ENCODE measurements at regions not wholly inside any gene's neighbourhood (a gene's known extent, or its start where the extent isn't known, plus 50 kb on each side); places are given as distances from the start of the nearest gene placed in this dataset.

DNA sequence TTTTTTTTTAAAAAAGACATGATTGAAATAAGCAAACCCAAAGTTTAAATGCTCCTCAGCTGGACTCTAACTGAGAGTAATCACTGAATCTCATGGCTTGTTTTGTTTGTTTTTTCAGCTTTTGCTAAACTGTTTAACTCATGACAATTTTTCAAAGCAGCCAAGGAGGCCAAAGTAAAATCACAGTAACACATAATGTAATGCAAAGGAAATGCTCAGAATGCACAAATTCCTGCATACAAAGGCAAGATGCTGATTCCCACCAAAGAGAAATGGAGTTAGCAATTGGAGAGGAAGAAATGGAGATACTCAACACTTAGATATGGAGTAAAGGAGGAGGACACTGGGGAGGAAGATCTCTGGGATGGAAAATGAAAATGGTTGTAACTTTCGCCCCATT lies 126.2 kb upstream of the SOX5 start:
- no peak overlapping the region for H3K4me3 Mint-ChIP-seq
- ATAC-seq (ENCODE audit: low read depth) (no peak), DNase-seq (ENCODE audit: low spot score in 2 of 2) (no peak)
- H3K27ac Mint-ChIP-seq = no peak overlapping the region
- H3K36me3 Mint-ChIP-seq = no peaks in the 10 kb centered on the region
- no peaks in the 10 kb centered on the region for H3K4me1 Mint-ChIP-seq
- H3K9me3 Mint-ChIP-seq = no peaks in the 10 kb centered on the region
- no peaks in the 10 kb centered on the region for H3K27me3 Mint-ChIP-seq

GRCh38 chr12:24073170-24073810 lies 123.8 kb upstream of the SOX5 start:
- ATAC-seq (ENCODE audit: low read depth) (no peak), DNase-seq (ENCODE audit: low spot score in 2 of 2) (no peak)
- H3K27me3 Mint-ChIP-seq = no peaks in the 10 kb centered on the region
- H3K4me3 Mint-ChIP-seq = no peak overlapping the region
- H3K27ac Mint-ChIP-seq = no peak overlapping the region
- peaks cover 2% of the 10 kb centered on the region for H3K4me1 Mint-ChIP-seq
- no peaks in the 10 kb centered on the region for H3K9me3 Mint-ChIP-seq
- H3K36me3 Mint-ChIP-seq = no peaks in the 10 kb centered on the region

DNA sequence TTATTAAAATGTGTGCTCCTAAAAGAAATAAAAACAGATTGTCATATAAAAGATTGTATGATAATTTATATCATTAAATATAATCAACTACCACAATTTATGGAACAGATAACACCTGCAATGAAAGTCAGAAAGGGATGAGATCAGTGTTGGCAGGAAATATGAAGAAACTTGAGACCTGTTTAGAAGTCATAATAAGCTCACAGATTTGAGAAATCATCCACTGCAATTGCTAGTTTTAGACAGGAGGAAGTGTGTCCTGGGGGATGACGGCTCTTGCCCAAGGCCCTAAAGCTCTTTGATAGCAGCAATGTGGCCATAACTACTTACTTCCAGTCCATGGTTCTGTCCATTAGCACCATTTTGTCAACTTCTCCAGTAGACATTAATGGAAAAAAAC lies 122.8 kb upstream of the SOX5 start:
- Mint-ChIP-seq H3K27me3 (no peaks in the 10 kb centered on the region), H3K4me3 (no peak overlapping the region), H3K27ac (no peak overlapping the region), H3K36me3 (no peaks in the 10 kb centered on the region), H3K4me1 (peaks cover 2% of the 10 kb centered on the region), H3K9me3 (no peaks in the 10 kb centered on the region)
- ATAC-seq (ENCODE audit: low read depth) (no peak), DNase-seq (ENCODE audit: low spot score in 2 of 2) (no peak)

- Mint-ChIP-seq H3K4me3 (no peak overlapping the region), H3K9me3 (no peaks in the 10 kb centered on the region), H3K27ac (no peak overlapping the region), H3K27me3 (no peaks in the 10 kb centered on the region), H3K4me1 (peaks cover 2% of the 10 kb centered on the region), H3K36me3 (no peaks in the 10 kb centered on the region)
- no peak for ATAC-seq (ENCODE audit: low read depth)
- DNase-seq (ENCODE audit: low spot score in 2 of 2) = no peak
Observed at GRCh38 chr12:24071842-24072241, 122.4 kb upstream of the SOX5 start.

DNA sequence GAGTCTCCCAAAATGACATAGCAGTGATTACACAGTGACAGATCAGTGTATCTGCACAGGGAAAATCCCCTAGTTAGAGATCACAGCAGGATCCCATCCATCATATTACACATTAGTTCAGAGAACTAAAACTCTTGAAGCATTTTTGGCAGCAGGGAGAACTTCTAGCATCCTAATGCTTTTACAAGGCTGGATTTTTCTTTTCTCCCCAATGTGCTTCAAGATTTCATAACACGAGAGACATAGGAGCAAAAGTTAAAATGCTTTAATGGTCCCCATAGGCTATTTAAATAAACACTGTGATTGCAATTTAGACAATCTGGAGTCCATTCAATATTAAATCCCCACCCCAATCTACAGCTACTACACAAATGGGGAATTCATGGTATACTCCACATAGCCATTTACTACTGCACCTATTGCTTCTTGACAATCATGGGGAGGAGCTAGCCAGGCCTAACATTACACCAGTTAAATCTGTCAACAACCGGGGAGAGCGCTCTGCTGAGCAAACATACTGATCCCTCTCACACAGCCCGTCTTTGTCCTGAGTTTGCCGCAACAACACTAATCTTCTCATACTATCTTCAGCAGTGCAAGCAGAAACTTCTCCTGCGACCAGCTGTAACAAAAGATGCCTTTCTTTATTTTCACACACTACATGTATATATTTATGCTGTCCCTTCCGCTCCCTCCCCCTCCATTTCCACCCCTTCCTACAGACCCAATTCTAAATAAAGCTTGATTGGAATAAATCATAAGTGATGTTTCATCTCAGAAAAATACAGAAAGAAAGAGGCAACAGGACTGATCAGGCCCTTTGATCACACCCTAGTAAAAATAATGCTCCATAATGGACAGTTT lies 120.3 kb upstream of the SOX5 start:
- Mint-ChIP-seq H3K4me1 (peaks cover 2% of the 10 kb centered on the region), H3K27ac (no peak overlapping the region), H3K9me3 (no peaks in the 10 kb centered on the region), H3K4me3 (no peak overlapping the region), H3K36me3 (no peaks in the 10 kb centered on the region), H3K27me3 (no peaks in the 10 kb centered on the region)
- no peak for DNase-seq (ENCODE audit: low spot score in 2 of 2)
- ATAC-seq (ENCODE audit: low read depth) = no peak

DNA sequence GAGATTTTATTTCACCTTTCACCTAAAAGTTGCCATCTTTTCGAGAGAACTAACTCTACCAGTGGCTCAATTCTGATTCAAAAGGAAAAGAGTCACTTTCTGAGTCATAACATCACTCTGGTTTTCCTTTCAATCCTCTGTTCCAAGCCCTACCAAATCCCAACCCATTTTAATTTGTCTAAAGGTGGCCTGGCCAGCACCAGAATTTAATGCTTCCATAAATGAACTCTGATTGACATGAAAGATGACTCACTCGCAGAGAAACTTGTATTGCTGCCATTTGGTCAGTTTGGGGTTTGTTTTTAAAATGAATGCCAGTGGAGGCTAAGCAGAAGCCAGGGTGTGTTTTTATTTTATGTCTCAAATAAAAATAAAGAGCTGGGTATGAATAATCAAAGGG lies 117.4 kb upstream of the SOX5 start:
- H3K36me3 Mint-ChIP-seq = no peaks in the 10 kb centered on the region
- DNase-seq (ENCODE audit: low spot score in 2 of 2) (no peak), ATAC-seq (ENCODE audit: low read depth) (no peak)
- no peak overlapping the region for H3K27ac Mint-ChIP-seq
- no peak overlapping the region for H3K4me3 Mint-ChIP-seq
- no peaks in the 10 kb centered on the region for H3K27me3 Mint-ChIP-seq
- peaks cover 2% of the 10 kb centered on the region for H3K4me1 Mint-ChIP-seq
- H3K9me3 Mint-ChIP-seq = no peaks in the 10 kb centered on the region

GRCh38 chr12:24066097-24066496 lies 116.6 kb upstream of the SOX5 start:
- Mint-ChIP-seq H3K4me3 (no peak overlapping the region), H3K4me1 (peaks cover 2% of the 10 kb centered on the region), H3K36me3 (no peaks in the 10 kb centered on the region), H3K27ac (no peak overlapping the region), H3K27me3 (no peaks in the 10 kb centered on the region), H3K9me3 (no peaks in the 10 kb centered on the region)
- ATAC-seq (ENCODE audit: low read depth) = no peak
- no peak for DNase-seq (ENCODE audit: low spot score in 2 of 2)

DNA sequence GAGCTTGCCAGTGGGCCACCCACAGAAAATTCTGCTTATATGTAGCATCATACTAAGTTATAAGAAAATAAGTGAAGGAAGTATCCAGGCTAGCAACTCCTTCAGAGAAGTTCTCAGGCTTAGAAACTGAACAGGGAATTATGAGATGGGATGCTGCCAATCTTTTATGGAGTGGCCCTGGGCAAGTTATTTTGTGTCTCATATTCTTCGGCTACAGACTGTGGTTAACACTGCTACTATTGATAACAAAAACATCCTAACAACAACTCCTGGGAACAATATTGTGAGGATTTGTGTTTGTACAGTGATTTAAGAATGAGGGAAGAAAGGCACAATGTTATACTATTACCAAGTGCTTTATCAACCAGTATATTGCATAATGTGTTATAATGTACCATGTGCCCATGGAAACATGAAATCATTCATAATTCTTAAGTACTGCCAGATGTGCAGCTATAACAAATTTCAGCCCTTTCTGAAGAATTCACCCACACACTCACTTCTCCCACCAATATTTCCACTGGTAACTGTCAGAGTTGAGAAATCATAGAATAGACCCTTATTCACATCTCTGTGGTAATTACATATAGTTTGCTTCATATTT lies 113.3 kb upstream of the SOX5 start:
- DNase-seq (ENCODE audit: low spot score in 2 of 2) (no peak), ATAC-seq (ENCODE audit: low read depth) (no peak)
- H3K4me3 Mint-ChIP-seq = no peak overlapping the region
- H3K4me1 Mint-ChIP-seq = no peaks in the 10 kb centered on the region
- no peak overlapping the region for H3K27ac Mint-ChIP-seq
- no peaks in the 10 kb centered on the region for H3K27me3 Mint-ChIP-seq
- H3K36me3 Mint-ChIP-seq = no peaks in the 10 kb centered on the region
- H3K9me3 Mint-ChIP-seq = no peaks in the 10 kb centered on the region

GRCh38 chr12:24060089-24060488 lies 110.6 kb upstream of the SOX5 start:
- ATAC-seq (ENCODE audit: low read depth) (no peak), DNase-seq (ENCODE audit: low spot score in 2 of 2) (no peak)
- no peaks in the 10 kb centered on the region for H3K27me3 Mint-ChIP-seq
- H3K4me3 Mint-ChIP-seq = no peak overlapping the region
- H3K9me3 Mint-ChIP-seq = no peaks in the 10 kb centered on the region
- H3K4me1 Mint-ChIP-seq = no peaks in the 10 kb centered on the region
- H3K36me3 Mint-ChIP-seq = no peaks in the 10 kb centered on the region
- no peak overlapping the region for H3K27ac Mint-ChIP-seq

GRCh38 chr12:24057920-24058476 lies 108.5 kb upstream of the SOX5 start:
- Mint-ChIP-seq H3K4me1 (no peaks in the 10 kb centered on the region), H3K4me3 (no peak overlapping the region), H3K27ac (no peak overlapping the region), H3K36me3 (no peaks in the 10 kb centered on the region), H3K27me3 (no peaks in the 10 kb centered on the region), H3K9me3 (no peaks in the 10 kb centered on the region)
- ATAC-seq (ENCODE audit: low read depth) (no peak), DNase-seq (ENCODE audit: low spot score in 2 of 2) (no peak)

DNA sequence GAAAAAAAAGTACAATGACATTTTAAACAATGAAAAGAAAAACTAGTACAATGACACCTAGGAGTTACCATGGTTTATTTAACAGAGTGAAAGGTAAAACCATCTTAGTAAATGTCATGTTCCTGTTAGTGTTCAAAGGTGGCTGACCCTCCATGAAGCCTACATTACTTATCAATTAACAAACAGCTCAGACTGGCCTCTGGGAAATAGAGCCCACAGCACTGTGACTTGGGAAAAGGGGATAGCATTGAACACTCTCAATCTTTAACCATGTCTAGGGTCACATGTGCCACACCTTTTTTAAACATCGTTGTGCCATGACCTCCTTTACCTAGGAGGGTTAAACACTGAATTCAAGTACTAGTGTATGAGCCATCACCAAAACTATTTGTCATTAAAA lies 106.3 kb upstream of the SOX5 start:
- ATAC-seq (ENCODE audit: low read depth) (no peak), DNase-seq (ENCODE audit: low spot score in 2 of 2) (no peak)
- Mint-ChIP-seq H3K36me3 (no peaks in the 10 kb centered on the region), H3K27ac (no peak overlapping the region), H3K27me3 (no peaks in the 10 kb centered on the region), H3K4me1 (no peaks in the 10 kb centered on the region), H3K4me3 (no peak overlapping the region), H3K9me3 (no peaks in the 10 kb centered on the region)

- Mint-ChIP-seq H3K9me3 (no peaks in the 10 kb centered on the region), H3K4me1 (no peaks in the 10 kb centered on the region), H3K36me3 (no peaks in the 10 kb centered on the region), H3K27me3 (no peaks in the 10 kb centered on the region), H3K27ac (no peak overlapping the region), H3K4me3 (no peak overlapping the region)
- no peak for DNase-seq (ENCODE audit: low spot score in 2 of 2)
- no peak for ATAC-seq (ENCODE audit: low read depth)
Observed at GRCh38 chr12:24054416-24054815, 104.9 kb upstream of the SOX5 start.

DNA sequence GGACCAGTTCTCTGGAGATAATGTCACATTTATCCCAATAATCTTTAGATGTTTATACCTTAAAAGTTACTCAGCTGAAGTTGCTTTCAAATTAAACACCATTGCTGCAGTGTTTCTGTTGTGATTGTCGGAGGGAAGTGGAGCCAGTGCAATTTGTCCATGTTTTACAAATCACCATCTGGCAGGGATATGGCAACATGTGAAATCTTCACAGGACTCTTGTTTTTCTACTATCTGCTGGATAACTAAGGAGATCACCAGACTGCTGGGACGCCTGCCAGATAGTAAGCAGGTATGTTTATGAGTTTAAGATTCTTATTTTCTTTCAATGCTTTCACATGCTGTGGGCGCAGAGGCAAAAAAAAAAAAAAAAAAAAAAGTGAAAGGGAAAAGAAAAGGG lies 100.3 kb upstream of the SOX5 start:
- Mint-ChIP-seq H3K4me1 (no peaks in the 10 kb centered on the region), H3K9me3 (no peaks in the 10 kb centered on the region), H3K36me3 (peaks cover 1% of the 10 kb centered on the region), H3K4me3 (no peak overlapping the region), H3K27me3 (no peaks in the 10 kb centered on the region), H3K27ac (no peak overlapping the region)
- DNase-seq (ENCODE audit: low spot score in 2 of 2) (no peak), ATAC-seq (ENCODE audit: low read depth) (no peak)

- no peak for DNase-seq (ENCODE audit: low spot score in 2 of 2)
- no peak for ATAC-seq (ENCODE audit: low read depth)
- H3K4me1 Mint-ChIP-seq = no peaks in the 10 kb centered on the region
- H3K27me3 Mint-ChIP-seq = no peaks in the 10 kb centered on the region
- no peaks in the 10 kb centered on the region for H3K9me3 Mint-ChIP-seq
- no peak overlapping the region for H3K27ac Mint-ChIP-seq
- H3K4me3 Mint-ChIP-seq = no peak overlapping the region
- peaks cover 1% of the 10 kb centered on the region for H3K36me3 Mint-ChIP-seq
Observed at GRCh38 chr12:24049101-24049500, 99.6 kb upstream of the SOX5 start.
